ENCODE measurements at regions not wholly inside any gene's neighbourhood (a gene's known extent, or its start where the extent isn't known, plus 50 kb on each side); places are given as distances from the start of the nearest gene placed in this dataset.

GRCh38 chrX:30949554-30949953 is 60.5 kb upstream of the TAB3 start:
- Mint-ChIP-seq H3K27ac (no peak overlapping the region), H3K4me3 (no peak overlapping the region), H3K9me3 (peaks cover 12% of the 10 kb centered on the region), H3K27me3 (ENCODE audit: low read depth) (no peaks in the 10 kb centered on the region), H3K36me3 (ENCODE audit: low read depth) (no peaks in the 10 kb centered on the region), H3K4me1 (no peaks in the 10 kb centered on the region)
- TF ChIP-seq CTCF (IDR thresholded peaks at IDR 0.05; ENCODE audit: unreplicated experiment in 3 of 3), result no peak

GRCh38 chrX:30948626-30949025 is 59.6 kb upstream of the TAB3 start:
- Mint-ChIP-seq H3K4me1 (no peaks in the 10 kb centered on the region), H3K9me3 (peaks cover 16% of the 10 kb centered on the region), H3K27ac (no peak overlapping the region), H3K4me3 (no peak overlapping the region), H3K36me3 (ENCODE audit: low read depth) (no peaks in the 10 kb centered on the region), H3K27me3 (ENCODE audit: low read depth) (no peaks in the 10 kb centered on the region)
- TF ChIP-seq CTCF (IDR thresholded peaks at IDR 0.05; ENCODE audit: unreplicated experiment in 3 of 3), result no peak

GRCh38 chrX:30948051-30948450 is 59.0 kb upstream of the TAB3 start:
- Mint-ChIP-seq H3K36me3 (ENCODE audit: low read depth) (no peaks in the 10 kb centered on the region), H3K4me1 (no peaks in the 10 kb centered on the region), H3K4me3 (no peak overlapping the region), H3K27ac (no peak overlapping the region), H3K27me3 (ENCODE audit: low read depth) (no peaks in the 10 kb centered on the region), H3K9me3 (peaks cover 16% of the 10 kb centered on the region)
- no peak for TF ChIP-seq CTCF (IDR thresholded peaks at IDR 0.05; ENCODE audit: unreplicated experiment in 3 of 3)

GRCh38 chrX:30943984-30944383 is 54.9 kb upstream of the TAB3 start:
- TF ChIP-seq CTCF (IDR thresholded peaks at IDR 0.05; ENCODE audit: unreplicated experiment in 3 of 3), result no peak
- H3K36me3 Mint-ChIP-seq (ENCODE audit: low read depth), result no peaks in the 10 kb centered on the region
- H3K9me3 Mint-ChIP-seq, result peaks cover 13% of the 10 kb centered on the region
- no peaks in the 10 kb centered on the region for H3K27me3 Mint-ChIP-seq (ENCODE audit: low read depth)
- H3K4me1 Mint-ChIP-seq, result no peaks in the 10 kb centered on the region
- peak overlapping the region in 1 of 3 experiments; percentile 52 for H3K27ac Mint-ChIP-seq
- no peak overlapping the region for H3K4me3 Mint-ChIP-seq

GRCh38 chrX:30941898-30942297 is 52.8 kb upstream of the TAB3 start:
- H3K4me3 Mint-ChIP-seq, result no peak overlapping the region
- peaks cover 13% of the 10 kb centered on the region for H3K9me3 Mint-ChIP-seq
- H3K36me3 Mint-ChIP-seq (ENCODE audit: low read depth), result no peaks in the 10 kb centered on the region
- no peaks in the 10 kb centered on the region for H3K4me1 Mint-ChIP-seq
- H3K27ac Mint-ChIP-seq, result no peak overlapping the region
- TF ChIP-seq CTCF (IDR thresholded peaks at IDR 0.05; ENCODE audit: unreplicated experiment in 3 of 3), result no peak
- H3K27me3 Mint-ChIP-seq (ENCODE audit: low read depth), result no peaks in the 10 kb centered on the region

GRCh38 chrX:30939928-30940327 is 50.9 kb upstream of the TAB3 start:
- Mint-ChIP-seq H3K27ac (no peak overlapping the region), H3K36me3 (ENCODE audit: low read depth) (no peaks in the 10 kb centered on the region), H3K4me1 (no peaks in the 10 kb centered on the region), H3K27me3 (ENCODE audit: low read depth) (no peaks in the 10 kb centered on the region), H3K9me3 (peaks cover 13% of the 10 kb centered on the region), H3K4me3 (no peak overlapping the region)
- TF ChIP-seq CTCF (IDR thresholded peaks at IDR 0.05; ENCODE audit: unreplicated experiment in 3 of 3), result no peak

Measured in nephron (organoid).